ENCODE measurements at regions not wholly inside any gene's neighbourhood (a gene's known extent, or its start where the extent isn't known, plus 50 kb on each side); places are given as distances from the start of the nearest gene placed in this dataset.

GRCh38 chr20:52444455-52444854 lies 252.9 kb upstream of the ZFP64 start:
- Histone ChIP-seq H3K27me3 (no peaks in the 10 kb centered on the region), H3K4me3 (no peak overlapping the region), H3K27ac (no peak overlapping the region), H3K4me1 (no peaks in the 10 kb centered on the region), H3K9me3 (no peaks in the 10 kb centered on the region), H3K36me3 (no peaks in the 10 kb centered on the region)
- TF ChIP-seq CTCF (IDR thresholded peaks at IDR 0.05) (no peak), POLR2A (IDR thresholded peaks at IDR 0.05) (no peak)
- DNase-seq: no peak

- no peaks in the 10 kb centered on the region for H3K4me1 ChIP-seq
- H3K4me3 ChIP-seq: no peak overlapping the region
- no peaks in the 10 kb centered on the region for H3K27me3 ChIP-seq
- no peak overlapping the region for H3K27ac ChIP-seq
- H3K36me3 ChIP-seq: no peaks in the 10 kb centered on the region
- TF ChIP-seq CTCF (IDR thresholded peaks at IDR 0.05) (no peak), POLR2A (IDR thresholded peaks at IDR 0.05) (no peak)
- DNase-seq: no peak
- H3K9me3 ChIP-seq: no peaks in the 10 kb centered on the region
These were observed 252.3 kb upstream of the ZFP64 start for GRCh38 chr20:52443874-52444273.

GRCh38 chr20:52441710-52442109 lies 250.1 kb upstream of the ZFP64 start:
- no peak overlapping the region for H3K4me3 ChIP-seq
- no peak for DNase-seq
- H3K4me1 ChIP-seq: no peaks in the 10 kb centered on the region
- no peaks in the 10 kb centered on the region for H3K27me3 ChIP-seq
- H3K36me3 ChIP-seq: no peaks in the 10 kb centered on the region
- TF ChIP-seq POLR2A (IDR thresholded peaks at IDR 0.05) (no peak), CTCF (IDR thresholded peaks at IDR 0.05) (no peak)
- H3K9me3 ChIP-seq: no peaks in the 10 kb centered on the region
- no peak overlapping the region for H3K27ac ChIP-seq

GRCh38 chr20:52439375-52439774 lies 247.8 kb upstream of the ZFP64 start:
- Histone ChIP-seq H3K4me3 (no peak overlapping the region), H3K27ac (no peak overlapping the region), H3K36me3 (no peaks in the 10 kb centered on the region), H3K9me3 (no peaks in the 10 kb centered on the region), H3K27me3 (no peaks in the 10 kb centered on the region), H3K4me1 (no peaks in the 10 kb centered on the region)
- TF ChIP-seq POLR2A (IDR thresholded peaks at IDR 0.05) (no peak), CTCF (IDR thresholded peaks at IDR 0.05) (no peak)
- DNase-seq: no peak

GRCh38 chr20:52438326-52438963 lies 246.9 kb upstream of the ZFP64 start:
- Histone ChIP-seq H3K27me3 (no peaks in the 10 kb centered on the region), H3K9me3 (no peaks in the 10 kb centered on the region), H3K4me1 (no peaks in the 10 kb centered on the region), H3K36me3 (no peaks in the 10 kb centered on the region), H3K27ac (no peak overlapping the region), H3K4me3 (no peak overlapping the region)
- TF ChIP-seq POLR2A (IDR thresholded peaks at IDR 0.05): no peak
- TF ChIP-seq CTCF (IDR thresholded peaks at IDR 0.05): no peak
- no peak for DNase-seq

- Histone ChIP-seq H3K4me3 (no peak overlapping the region), H3K9me3 (no peaks in the 10 kb centered on the region), H3K27me3 (no peaks in the 10 kb centered on the region), H3K4me1 (no peaks in the 10 kb centered on the region), H3K27ac (no peak overlapping the region), H3K36me3 (no peaks in the 10 kb centered on the region)
- no peak for TF ChIP-seq POLR2A (IDR thresholded peaks at IDR 0.05)
- no peak for DNase-seq
These were observed 242.9 kb upstream of the ZFP64 start for GRCh38 chr20:52434453-52434852.

All from Peyer's patch (tissue), 4 donors.